GM12865 (cell line): ENCODE measurements at regions not wholly inside any gene's neighbourhood (a gene's known extent, or its start where the extent isn't known, plus 50 kb on each side); places are given as distances from the start of the nearest gene placed in this dataset.
A peak's percentile ranks its signal among the peaks of the same experiment; 100 is the strongest.

Experiments used
- DNase-seq: peaks from one replicate; pipeline ENCODE4 v3.0.0; 2010; ENCODE audit warnings: low read depth
- H3K4me3 ChIP-seq: 2 replicates; pipeline ENCODE4 v1.5.1; 2011; ENCODE audit warnings: mild to moderate bottlenecking, low read depth, low read length, control low read depth
- CTCF ChIP-seq: IDR thresholded peaks from 2 replicates; pipeline ENCODE4 v1.5.1; 2011; ENCODE audit warnings: low read length, control low read depth, low read depth, inconsistent platforms; ENCODE audit not compliant: insufficient read depth; ENCODE audit errors: missing control alignments

DNA sequence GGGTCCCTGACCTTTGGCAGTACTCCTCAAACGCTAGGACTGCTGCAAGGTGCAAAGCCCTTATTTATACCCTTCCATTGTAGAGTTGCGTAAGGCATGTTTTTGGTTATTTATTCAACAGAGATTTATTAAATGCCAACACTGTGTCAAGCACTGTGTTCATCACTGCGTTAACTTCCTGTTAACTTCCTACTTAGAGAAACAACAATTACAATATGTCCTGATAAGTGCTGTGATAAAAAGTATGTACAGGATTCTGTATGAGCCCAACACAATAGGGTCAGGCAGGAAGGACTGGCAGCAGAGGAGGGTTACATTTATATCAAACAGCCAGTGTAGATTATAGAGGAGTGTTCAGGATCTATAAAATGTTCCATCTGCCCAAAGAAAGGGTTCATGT lies 812.8 kb upstream of the API5 start:
- no peak for TF ChIP-seq CTCF
- DNase-seq = no peak
- H3K4me3 ChIP-seq = no peak overlapping the region

DNA sequence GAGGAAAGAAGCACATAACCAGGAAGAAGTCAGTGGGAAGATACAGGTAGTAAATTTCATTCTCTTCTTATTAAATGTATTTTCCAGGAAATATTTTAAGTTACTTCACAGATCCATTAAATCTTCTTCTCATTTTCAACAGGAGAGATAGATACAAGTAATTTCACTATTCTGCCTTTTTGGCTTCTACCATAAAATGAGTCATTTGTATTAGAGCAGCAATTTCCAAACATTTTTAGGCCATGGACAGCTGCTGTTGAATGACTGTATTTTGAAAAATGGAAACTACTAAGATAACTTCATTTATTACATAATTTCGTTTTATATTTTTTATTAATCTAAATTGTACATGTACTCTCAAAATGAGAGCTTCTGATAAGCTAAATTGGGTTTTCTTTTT lies 809.6 kb upstream of the API5 start:
- H3K4me3 ChIP-seq = no peak overlapping the region
- no peak for DNase-seq
- no peak for TF ChIP-seq CTCF

DNA sequence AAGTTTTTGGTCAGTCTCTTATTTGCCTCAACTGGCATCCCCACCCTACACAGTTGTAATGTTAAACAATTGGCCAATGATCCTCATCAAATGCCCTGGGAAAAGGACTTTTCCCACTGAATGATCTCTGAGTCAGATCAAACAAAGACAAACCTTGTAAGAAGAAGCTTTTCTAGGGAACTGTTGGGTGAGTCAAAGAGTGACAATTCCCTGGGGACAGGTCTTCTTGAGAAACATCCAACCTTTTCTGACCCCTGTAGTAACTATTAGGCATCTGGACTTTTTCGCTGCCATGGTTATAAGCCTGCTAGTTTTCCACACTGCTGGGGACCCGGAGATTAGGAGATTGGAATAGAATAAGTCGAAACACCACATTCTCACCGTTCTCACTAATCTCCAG lies 789.8 kb upstream of the API5 start:
- H3K4me3 ChIP-seq = no peak overlapping the region
- TF ChIP-seq CTCF = no peak
- DNase-seq = no peak

DNA sequence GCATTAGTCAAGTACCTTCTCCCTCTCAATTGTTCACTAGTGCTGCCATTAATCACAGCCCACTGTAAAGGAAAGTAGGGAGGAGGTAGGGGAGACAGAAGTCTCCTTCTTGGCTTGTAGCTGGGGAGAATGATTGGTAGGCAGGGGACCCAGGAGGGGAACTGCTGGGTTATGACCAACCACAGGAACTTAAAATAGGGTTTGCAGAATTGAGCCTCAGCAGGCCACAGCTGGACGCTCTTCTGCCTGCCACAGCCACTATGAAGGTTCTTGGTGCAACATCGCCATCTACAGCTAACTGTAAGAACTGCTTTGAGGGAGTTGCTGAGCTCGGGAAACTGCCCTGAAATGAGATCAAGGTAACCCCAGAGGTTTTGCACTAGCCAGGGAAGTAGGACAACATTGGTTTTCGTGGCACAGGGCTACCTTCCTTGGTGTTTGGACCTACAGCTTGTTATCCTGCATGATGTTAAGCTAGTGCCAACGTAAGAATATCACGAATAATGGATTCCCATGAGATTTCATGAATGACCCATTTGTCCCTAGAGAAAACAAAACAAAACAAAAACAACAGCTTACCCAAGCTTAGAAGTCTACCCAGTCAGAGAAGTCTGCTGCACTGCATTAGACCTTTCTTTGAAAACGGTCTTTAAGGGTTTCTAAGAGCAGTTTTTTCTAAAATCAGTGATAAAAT lies 787.1 kb upstream of the API5 start:
- peak; percentile 68 for DNase-seq
- no peak overlapping the region for H3K4me3 ChIP-seq
- peak; percentile 76 for TF ChIP-seq CTCF

- DNase-seq = no peak
- no peak overlapping the region for H3K4me3 ChIP-seq
- no peak for TF ChIP-seq CTCF
Observed at GRCh38 chr11:42526426-42526825, 785.4 kb upstream of the API5 start.

DNA sequence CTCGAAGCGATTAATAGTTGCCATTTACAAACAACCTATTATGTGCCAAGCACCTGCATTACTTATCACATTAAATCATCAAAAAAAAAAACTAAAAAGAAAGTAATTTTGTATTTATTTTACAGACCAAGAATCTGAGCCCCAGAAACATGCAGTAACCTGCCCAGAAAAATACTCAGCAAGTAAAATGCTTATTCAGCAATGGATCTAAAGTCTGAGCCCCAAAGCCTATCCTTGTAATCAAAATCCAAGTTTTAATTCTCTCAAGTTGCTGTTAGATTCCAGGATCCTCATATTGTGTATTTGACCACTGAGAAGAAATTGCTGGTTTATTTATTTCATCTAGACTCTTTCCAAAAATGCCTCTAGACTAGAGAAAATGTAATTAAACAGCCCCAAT lies 783.3 kb upstream of the API5 start:
- no peak for DNase-seq
- H3K4me3 ChIP-seq = no peak overlapping the region
- TF ChIP-seq CTCF = no peak

GRCh38 chr11:42528911-42529310 lies 782.9 kb upstream of the API5 start:
- no peak overlapping the region for H3K4me3 ChIP-seq
- no peak for DNase-seq
- no peak for TF ChIP-seq CTCF
